Ishikawa (cell line): ENCODE measurements at regions not wholly inside any gene's neighbourhood (a gene's known extent, or its start where the extent isn't known, plus 50 kb on each side); places are given as distances from the start of the nearest gene placed in this dataset.

Experiments used
- EP300 ChIP-seq: IDR thresholded peaks from 2 replicates; pipeline ENCODE4 v1.6.1; 2012; ENCODE audit warnings: borderline replicate concordance
- FOXM1 ChIP-seq: IDR thresholded peaks from 2 replicates; pipeline ENCODE4 v1.6.1; 2012; ENCODE audit warnings: low read depth, borderline replicate concordance
- TAF1 ChIP-seq: IDR thresholded peaks from 2 replicates; pipeline ENCODE4 v1.6.1; 2012; ENCODE audit warnings: low read depth, mild to moderate bottlenecking
- ZBTB7A ChIP-seq: IDR thresholded peaks from 2 replicates; pipeline ENCODE4 v1.6.1; 2012; ENCODE audit warnings: low read depth

DNA sequence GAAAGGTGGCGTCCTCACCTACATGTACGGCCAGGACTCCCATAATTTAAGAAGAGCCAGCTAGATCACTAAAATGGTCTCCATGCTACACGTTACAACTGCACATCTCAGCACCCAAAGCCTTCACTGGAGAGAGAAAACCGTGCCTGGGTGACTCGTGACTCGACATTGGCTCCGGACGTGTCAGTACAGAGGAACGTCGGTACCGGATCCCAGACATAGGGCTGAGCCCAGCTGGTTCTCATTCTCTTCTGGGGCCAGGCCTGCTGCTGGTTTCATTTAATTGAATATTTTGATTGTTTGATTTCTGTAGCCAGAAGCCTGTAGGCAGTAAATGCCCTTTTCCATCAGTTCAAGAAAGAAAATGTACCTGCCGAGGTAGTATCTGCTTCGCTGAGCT, 93.1 kb downstream of the HHIPL2 start:
- TF ChIP-seq ZBTB7A (no peak), TAF1 (no peak), EP300 (no peak), FOXM1 (no peak)
